ENCODE measurements at regions not wholly inside any gene's neighbourhood (a gene's known extent, or its start where the extent isn't known, plus 50 kb on each side); places are given as distances from the start of the nearest gene placed in this dataset.
A peak's percentile ranks its signal among the peaks of the same experiment; 100 is the strongest.
"Not testable (repeated sequence)": the region's sequence is repeated elsewhere in the genome, so short reads cannot be mapped to it uniquely, and the experiment has no call there.

GRCh38 chr13:59301174-59301567 is 862.6 kb downstream of the DIAPH3 start:
- DNase-seq: no peak
- Mint-ChIP-seq H3K4me1 (no peaks in the 10 kb centered on the region), H3K27me3 (peaks cover 0 to 1% (median 0%) of the 10 kb centered on the region in 3 donors), H3K9me3 (peaks cover 3 to 23% (median 8%) of the 10 kb centered on the region in 7 donors), H3K4me3 (no peak overlapping the region), H3K27ac (no peak overlapping the region), H3K36me3 (no peaks in the 10 kb centered on the region)
- ATAC-seq (ENCODE audit: low read depth in 2 of 2): no peak

GRCh38 chr13:59303433-59303832 is 860.3 kb downstream of the DIAPH3 start:
- no peak overlapping the region for H3K27ac Mint-ChIP-seq
- ATAC-seq (ENCODE audit: low read depth in 2 of 2) (no peak), DNase-seq (no peak)
- H3K36me3 Mint-ChIP-seq: no peaks in the 10 kb centered on the region
- no peak overlapping the region for H3K4me3 Mint-ChIP-seq
- peaks cover 0 to 5% (median 0%) of the 10 kb centered on the region in 3 donors for H3K27me3 Mint-ChIP-seq
- H3K4me1 Mint-ChIP-seq: no peaks in the 10 kb centered on the region
- peaks cover 0 to 6% (median 2%) of the 10 kb centered on the region in 7 donors for H3K9me3 Mint-ChIP-seq

GRCh38 chr13:59304596-59304995 is 859.1 kb downstream of the DIAPH3 start:
- H3K4me3 Mint-ChIP-seq: no peak overlapping the region
- H3K27me3 Mint-ChIP-seq: peaks cover 0 to 5% (median 0%) of the 10 kb centered on the region in 3 donors
- peaks cover 0 to 9% (median 3%) of the 10 kb centered on the region in 7 donors for H3K9me3 Mint-ChIP-seq
- ATAC-seq (ENCODE audit: low read depth in 2 of 2) (no peak), DNase-seq (no peak)
- H3K27ac Mint-ChIP-seq: no peak overlapping the region
- H3K4me1 Mint-ChIP-seq: no peaks in the 10 kb centered on the region
- H3K36me3 Mint-ChIP-seq: no peaks in the 10 kb centered on the region

GRCh38 chr13:59305896-59306295 is 857.8 kb downstream of the DIAPH3 start:
- H3K4me3 Mint-ChIP-seq: no peak overlapping the region

GRCh38 chr13:59312776-59313175 is 851.0 kb downstream of the DIAPH3 start:
- Mint-ChIP-seq H3K9me3 (peaks cover 0 to 13% (median 4%) of the 10 kb centered on the region in 7 donors), H3K27me3 (no peaks in the 10 kb centered on the region), H3K4me1 (no peaks in the 10 kb centered on the region), H3K27ac (no peak overlapping the region), H3K4me3 (no peak overlapping the region), H3K36me3 (no peaks in the 10 kb centered on the region)
- DNase-seq (no peak), ATAC-seq (ENCODE audit: low read depth in 2 of 2) (no peak)

More at GRCh38 chr13:59305896-59306295, 857.8 kb downstream of the DIAPH3 start:
- Mint-ChIP-seq H3K4me1 (no peaks in the 10 kb centered on the region), H3K9me3 (peaks cover 0 to 7% (median 2%) of the 10 kb centered on the region in 7 donors), H3K27me3 (peaks cover 0 to 5% (median 0%) of the 10 kb centered on the region in 3 donors), H3K36me3 (no peaks in the 10 kb centered on the region), H3K27ac (peak overlapping the region in 1 of 6 donors; percentile 15)
- no peak for ATAC-seq (ENCODE audit: low read depth in 2 of 2)
- no peak for DNase-seq

- Mint-ChIP-seq H3K4me1 (no peaks in the 10 kb centered on the region), H3K27ac (no peak overlapping the region), H3K36me3 (no peaks in the 10 kb centered on the region), H3K4me3 (no peak overlapping the region), H3K27me3 (peaks cover 0 to 4% (median 0%) of the 10 kb centered on the region in 3 donors), H3K9me3 (peaks cover 0 to 9% (median 0%) of the 10 kb centered on the region in 7 donors)
- DNase-seq (peak; percentile 2), ATAC-seq (ENCODE audit: low read depth in 2 of 2) (no peak)
Measured at GRCh38 chr13:59318320-59318930, 845.3 kb downstream of the DIAPH3 start.

GRCh38 chr13:59319276-59319675 is 844.5 kb downstream of the DIAPH3 start:
- H3K4me3 Mint-ChIP-seq: no peak overlapping the region
- H3K4me1 Mint-ChIP-seq: no peaks in the 10 kb centered on the region
- H3K27me3 Mint-ChIP-seq: peaks cover 0 to 4% (median 0%) of the 10 kb centered on the region in 3 donors
- H3K36me3 Mint-ChIP-seq: no peaks in the 10 kb centered on the region
- DNase-seq (no peak), ATAC-seq (ENCODE audit: low read depth in 2 of 2) (no peak)
- H3K27ac Mint-ChIP-seq: no peak overlapping the region
- H3K9me3 Mint-ChIP-seq: peaks cover 0 to 9% (median 0%) of the 10 kb centered on the region in 7 donors

- H3K36me3 Mint-ChIP-seq: no peaks in the 10 kb centered on the region
- H3K27me3 Mint-ChIP-seq: peaks cover 0 to 4% (median 0%) of the 10 kb centered on the region in 3 donors
- H3K27ac Mint-ChIP-seq: no peak overlapping the region
- peaks cover 0 to 4% (median 0%) of the 10 kb centered on the region in 7 donors for H3K9me3 Mint-ChIP-seq
- DNase-seq: no peak
- ATAC-seq (ENCODE audit: low read depth in 2 of 2): no peak
- H3K4me3 Mint-ChIP-seq: no peak overlapping the region
- H3K4me1 Mint-ChIP-seq: no peaks in the 10 kb centered on the region
Measured at GRCh38 chr13:59320021-59320420, 843.7 kb downstream of the DIAPH3 start.

- ATAC-seq (ENCODE audit: low read depth in 2 of 2); H3K36me3 Mint-ChIP-seq; H3K4me1 Mint-ChIP-seq; H3K27me3 Mint-ChIP-seq; H3K4me3 Mint-ChIP-seq; H3K9me3 Mint-ChIP-seq; DNase-seq; H3K27ac Mint-ChIP-seq: not testable (repeated sequence)
Measured at GRCh38 chr13:59324401-59324800, 839.3 kb downstream of the DIAPH3 start.

- no peaks in the 10 kb centered on the region for H3K36me3 Mint-ChIP-seq
- ATAC-seq (ENCODE audit: low read depth in 2 of 2) (no peak), DNase-seq (no peak)
- H3K27ac Mint-ChIP-seq: no peak overlapping the region
- H3K4me1 Mint-ChIP-seq: no peaks in the 10 kb centered on the region
- H3K4me3 Mint-ChIP-seq: no peak overlapping the region
- H3K9me3 Mint-ChIP-seq: peaks cover 0 to 1% (median 0%) of the 10 kb centered on the region in 7 donors
- no peaks in the 10 kb centered on the region for H3K27me3 Mint-ChIP-seq
Measured at GRCh38 chr13:59326717-59327116, 837.0 kb downstream of the DIAPH3 start.

- Mint-ChIP-seq H3K9me3 (peaks cover 0 to 1% (median 0%) of the 10 kb centered on the region in 7 donors), H3K4me3 (no peak overlapping the region), H3K36me3 (no peaks in the 10 kb centered on the region), H3K27me3 (no peaks in the 10 kb centered on the region), H3K4me1 (no peaks in the 10 kb centered on the region), H3K27ac (no peak overlapping the region)
- ATAC-seq (ENCODE audit: low read depth in 2 of 2) (no peak), DNase-seq (no peak)
Measured at GRCh38 chr13:59330764-59331163, 833.0 kb downstream of the DIAPH3 start.

GRCh38 chr13:59332966-59333365 is 830.8 kb downstream of the DIAPH3 start:
- Mint-ChIP-seq H3K36me3 (no peaks in the 10 kb centered on the region), H3K4me3 (no peak overlapping the region), H3K27me3 (no peaks in the 10 kb centered on the region), H3K27ac (no peak overlapping the region), H3K4me1 (no peaks in the 10 kb centered on the region), H3K9me3 (no peaks in the 10 kb centered on the region)
- ATAC-seq (ENCODE audit: low read depth in 2 of 2) (no peak), DNase-seq (no peak)

- Mint-ChIP-seq H3K4me3 (no peak overlapping the region), H3K9me3 (no peaks in the 10 kb centered on the region), H3K36me3 (no peaks in the 10 kb centered on the region), H3K27me3 (no peaks in the 10 kb centered on the region), H3K4me1 (no peaks in the 10 kb centered on the region), H3K27ac (no peak overlapping the region)
- DNase-seq: no peak
- no peak for ATAC-seq (ENCODE audit: low read depth in 2 of 2)
Measured at GRCh38 chr13:59337070-59337469, 826.7 kb downstream of the DIAPH3 start.

GRCh38 chr13:59340151-59340550 is 823.6 kb downstream of the DIAPH3 start:
- Mint-ChIP-seq H3K4me1 (no peaks in the 10 kb centered on the region), H3K27me3 (no peaks in the 10 kb centered on the region), H3K36me3 (no peaks in the 10 kb centered on the region), H3K27ac (no peak overlapping the region), H3K4me3 (no peak overlapping the region), H3K9me3 (no peaks in the 10 kb centered on the region)
- ATAC-seq (ENCODE audit: low read depth in 2 of 2) (no peak), DNase-seq (no peak)

GRCh38 chr13:59340581-59340980 is 823.1 kb downstream of the DIAPH3 start:
- no peak overlapping the region for H3K4me3 Mint-ChIP-seq
- no peaks in the 10 kb centered on the region for H3K4me1 Mint-ChIP-seq

More at GRCh38 chr13:59340581-59340980, 823.1 kb downstream of the DIAPH3 start:
- no peak for ATAC-seq (ENCODE audit: low read depth in 2 of 2)
- Mint-ChIP-seq H3K27me3 (no peaks in the 10 kb centered on the region), H3K36me3 (no peaks in the 10 kb centered on the region), H3K27ac (no peak overlapping the region), H3K9me3 (no peaks in the 10 kb centered on the region)
- DNase-seq: no peak

All from naive B cell (primary cell).